ENCODE measurements at regions not wholly inside any gene's neighbourhood (a gene's known extent, or its start where the extent isn't known, plus 50 kb on each side); places are given as distances from the start of the nearest gene placed in this dataset.
"Not testable (repeated sequence)": the region's sequence is repeated elsewhere in the genome, so short reads cannot be mapped to it uniquely, and the experiment has no call there.

- DNase-seq, result no peak
Observed at GRCh38 chr5:56763711-56764466, 51.5 kb upstream of the MAP3K1 start.

DNA sequence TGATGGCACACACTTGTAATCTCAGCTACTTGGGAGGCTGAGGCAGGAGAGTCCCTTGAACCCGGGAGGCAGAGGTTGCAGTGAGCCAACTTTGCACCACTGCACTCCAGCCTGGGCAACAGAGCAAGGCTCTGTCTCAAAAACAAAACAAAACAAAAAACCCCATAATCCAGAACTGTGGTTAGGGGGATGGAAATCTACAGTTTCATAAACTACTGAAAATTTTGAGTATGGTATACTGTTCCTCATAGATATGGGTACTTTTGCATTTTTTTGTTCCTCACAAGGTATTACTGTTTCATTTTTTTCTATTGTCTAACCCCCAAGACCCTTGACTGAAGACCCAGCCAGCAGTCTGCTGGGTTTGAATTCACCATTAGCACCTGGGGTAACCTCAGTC lies 52.2 kb upstream of the MAP3K1 start:
- DNase-seq, result no peak

GRCh38 chr5:56761151-56761885 lies 54.0 kb upstream of the MAP3K1 start:
- DNase-seq, result no peak

- DNase-seq, result no peak
Observed at GRCh38 chr5:56760723-56761122, 54.6 kb upstream of the MAP3K1 start.

GRCh38 chr5:56759521-56760216 lies 55.7 kb upstream of the MAP3K1 start:
- no peak for DNase-seq

GRCh38 chr5:56757077-56757476 lies 58.3 kb upstream of the MAP3K1 start:
- no peak for DNase-seq

DNA sequence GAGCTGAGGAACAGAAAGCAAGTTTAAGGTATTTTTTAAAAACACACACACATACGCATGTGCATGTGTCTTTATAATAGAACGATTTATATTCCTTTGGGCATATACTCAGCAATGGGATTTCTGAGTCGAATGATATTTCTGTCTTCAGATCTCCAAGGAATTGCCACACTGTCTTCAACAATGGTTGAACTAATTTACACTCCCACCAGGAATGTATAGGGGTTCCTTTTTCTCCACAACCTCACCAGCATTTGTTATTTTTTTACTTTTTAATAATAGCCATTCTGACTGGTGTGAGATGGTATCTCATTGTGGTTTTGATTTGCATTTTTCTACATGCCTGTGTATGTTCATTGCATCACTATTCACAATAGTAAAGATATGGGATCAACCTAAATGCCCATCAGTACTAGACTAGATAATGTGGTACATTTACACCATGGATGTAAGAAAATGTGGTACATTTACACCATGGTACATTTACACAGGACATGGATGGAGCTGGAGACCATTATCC lies 60.3 kb upstream of the MAP3K1 start:
- no peak for DNase-seq

DNA sequence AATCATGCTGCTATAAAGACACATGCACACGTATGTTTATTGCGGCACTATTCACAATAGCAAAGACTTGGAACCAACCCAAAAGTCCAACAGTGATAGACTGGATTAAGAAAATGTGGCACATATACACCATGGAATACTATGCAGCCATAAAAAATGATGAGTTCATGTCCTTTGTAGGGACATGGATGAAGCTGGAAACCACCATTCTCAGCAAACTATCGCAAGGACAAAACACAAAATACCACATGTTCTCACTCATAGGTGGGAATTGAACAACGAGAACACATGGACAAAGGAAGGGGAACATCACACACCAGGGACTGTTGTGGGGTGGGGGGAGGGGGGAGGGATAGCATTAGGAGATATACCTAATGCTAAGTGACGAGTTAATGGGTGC lies 61.8 kb upstream of the MAP3K1 start:
- not testable (repeated sequence) for DNase-seq

DNA sequence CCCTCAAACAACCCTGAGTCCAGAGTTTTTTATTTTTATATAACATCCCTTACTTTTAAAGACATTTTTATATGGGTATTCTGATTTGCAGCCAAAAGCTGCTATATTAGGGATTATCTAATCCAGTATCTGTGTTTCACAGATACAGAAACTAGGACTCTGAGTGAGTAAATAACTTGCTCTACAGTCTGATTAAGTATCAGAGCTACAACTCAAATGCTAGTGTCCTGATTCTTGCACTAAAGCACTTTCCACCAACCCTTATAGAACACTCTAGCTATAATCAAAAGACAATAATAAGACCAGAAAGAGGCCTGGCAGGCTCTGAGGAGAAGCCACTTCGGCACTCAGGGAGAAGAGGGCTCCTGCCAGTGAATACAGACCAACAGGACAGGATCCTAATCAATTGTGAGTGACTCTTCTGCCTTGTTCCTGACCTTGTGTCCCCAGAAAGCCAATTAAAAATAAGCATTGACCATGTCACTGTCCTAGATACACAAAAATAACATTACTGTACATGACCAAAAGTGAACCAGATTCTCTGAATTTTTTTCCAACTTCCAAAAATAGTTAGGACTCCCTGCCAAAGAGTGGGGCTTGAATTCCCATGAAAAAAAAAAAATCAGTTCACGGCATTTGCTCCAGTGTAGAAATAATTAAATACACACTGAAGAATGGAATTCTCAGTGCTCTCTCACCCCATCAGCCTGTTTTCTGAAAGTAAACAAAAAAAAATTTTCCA lies 63.6 kb upstream of the MAP3K1 start:
- DNase-seq, result no peak

DNA sequence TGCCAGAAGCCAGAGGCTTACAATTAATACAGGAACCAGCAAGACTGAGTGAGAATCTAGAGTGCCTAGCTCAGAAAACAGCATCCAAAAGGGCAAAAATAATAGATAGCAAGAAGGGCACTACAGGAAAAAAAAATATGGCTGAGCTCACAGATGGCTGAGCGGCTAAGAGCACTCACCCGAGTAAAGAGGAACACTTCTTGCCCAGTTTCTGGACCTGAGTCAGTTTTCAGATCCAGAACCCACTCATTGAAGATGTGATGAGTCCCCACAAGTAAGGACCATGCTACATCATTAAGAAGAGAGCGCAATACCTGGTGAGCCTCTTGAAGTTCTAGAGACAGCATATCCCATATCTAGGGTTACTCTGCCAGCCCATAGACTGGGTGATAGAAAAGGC lies 65.5 kb upstream of the MAP3K1 start:
- no peak for DNase-seq

GRCh38 chr5:56746553-56747339 lies 68.6 kb upstream of the MAP3K1 start:
- no peak for DNase-seq

DNA sequence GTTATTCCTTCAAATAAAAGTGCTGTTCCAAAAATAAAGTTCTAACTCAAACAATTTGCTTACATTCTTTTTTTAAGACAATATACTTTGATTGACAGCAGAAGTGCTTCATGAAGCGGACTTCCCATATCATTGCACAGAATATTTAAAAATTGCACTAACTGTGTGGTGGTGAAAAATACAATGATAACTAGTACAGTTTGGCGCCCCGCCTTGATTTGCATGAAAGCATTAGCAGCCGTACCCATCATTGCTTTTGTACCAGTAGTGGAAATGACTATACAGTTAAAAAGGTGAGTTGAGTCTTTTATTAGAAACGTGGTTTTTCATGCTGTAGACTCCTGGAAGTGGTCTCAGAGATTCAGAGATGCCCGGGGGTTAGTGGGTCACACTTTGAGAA lies 69.5 kb upstream of the MAP3K1 start:
- no peak for DNase-seq

GRCh38 chr5:56740868-56741267 lies 74.5 kb upstream of the MAP3K1 start:
- no peak for DNase-seq

DNA sequence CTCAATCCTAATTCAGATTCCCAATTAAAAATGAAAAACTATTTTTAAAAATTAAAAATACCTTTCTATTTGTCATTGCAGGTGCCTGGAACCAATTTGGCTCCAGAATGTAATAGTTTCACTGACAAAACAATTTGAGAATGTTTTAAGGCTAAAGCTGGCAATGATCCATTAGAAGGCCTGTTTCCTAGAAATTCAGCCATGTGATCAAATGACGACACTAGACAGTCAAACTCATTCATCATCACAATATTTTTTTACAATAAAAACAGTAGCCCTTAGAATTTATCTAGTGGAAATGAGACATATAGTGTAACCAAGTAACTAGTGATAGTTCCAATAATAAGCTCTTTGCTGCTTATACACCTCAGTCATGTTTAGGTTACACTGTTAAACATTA lies 75.4 kb upstream of the MAP3K1 start:
- no peak for DNase-seq

GRCh38 chr5:56737951-56738606 lies 77.3 kb upstream of the MAP3K1 start:
- no peak for DNase-seq

DNA sequence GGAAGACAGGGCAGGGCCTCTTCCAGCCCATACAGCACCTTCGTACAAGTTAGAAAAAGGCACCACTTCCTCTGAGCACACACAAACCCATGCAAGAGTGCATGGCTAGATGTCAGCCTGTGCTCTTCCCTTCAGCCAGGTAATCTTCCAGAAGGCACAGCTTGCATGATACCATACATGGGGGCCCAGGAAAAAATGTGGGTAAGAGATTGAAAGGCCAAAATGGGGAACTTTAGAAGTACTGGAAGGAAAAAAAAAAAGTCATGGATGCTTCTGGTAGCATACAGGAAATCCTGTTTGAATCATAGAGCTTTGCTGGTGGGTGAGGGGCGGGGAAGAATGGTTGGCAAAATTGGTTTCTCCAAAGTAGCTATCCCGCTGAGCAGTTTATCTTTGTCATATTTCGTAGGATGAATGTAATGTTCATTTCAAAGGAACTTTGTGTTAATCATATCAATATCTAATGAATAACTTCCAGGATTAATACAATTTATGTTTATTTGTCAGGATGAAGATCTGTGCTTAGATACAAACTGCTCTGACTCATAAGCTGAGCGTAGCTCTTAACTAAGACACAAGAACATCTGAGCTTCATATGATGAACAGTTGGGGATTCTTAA lies 78.2 kb upstream of the MAP3K1 start:
- DNase-seq, result no peak

GRCh38 chr5:56735849-56736641 lies 79.3 kb upstream of the MAP3K1 start:
- no peak for DNase-seq

GRCh38 chr5:56734091-56734694 lies 81.2 kb upstream of the MAP3K1 start:
- no peak for DNase-seq

- DNase-seq, result no peak
Observed at GRCh38 chr5:56733580-56733979, 81.8 kb upstream of the MAP3K1 start.

GRCh38 chr5:56732121-56732520 lies 83.2 kb upstream of the MAP3K1 start:
- no peak for DNase-seq

Measured in NCI-H510A treated with DMSO at 0.1 percent for 48 hours (cell line).